ENCODE measurements at regions not wholly inside any gene's neighbourhood (a gene's known extent, or its start where the extent isn't known, plus 50 kb on each side); places are given as distances from the start of the nearest gene placed in this dataset.
"Not testable (repeated sequence)": the region's sequence is repeated elsewhere in the genome, so short reads cannot be mapped to it uniquely, and the experiment has no call there.

DNA sequence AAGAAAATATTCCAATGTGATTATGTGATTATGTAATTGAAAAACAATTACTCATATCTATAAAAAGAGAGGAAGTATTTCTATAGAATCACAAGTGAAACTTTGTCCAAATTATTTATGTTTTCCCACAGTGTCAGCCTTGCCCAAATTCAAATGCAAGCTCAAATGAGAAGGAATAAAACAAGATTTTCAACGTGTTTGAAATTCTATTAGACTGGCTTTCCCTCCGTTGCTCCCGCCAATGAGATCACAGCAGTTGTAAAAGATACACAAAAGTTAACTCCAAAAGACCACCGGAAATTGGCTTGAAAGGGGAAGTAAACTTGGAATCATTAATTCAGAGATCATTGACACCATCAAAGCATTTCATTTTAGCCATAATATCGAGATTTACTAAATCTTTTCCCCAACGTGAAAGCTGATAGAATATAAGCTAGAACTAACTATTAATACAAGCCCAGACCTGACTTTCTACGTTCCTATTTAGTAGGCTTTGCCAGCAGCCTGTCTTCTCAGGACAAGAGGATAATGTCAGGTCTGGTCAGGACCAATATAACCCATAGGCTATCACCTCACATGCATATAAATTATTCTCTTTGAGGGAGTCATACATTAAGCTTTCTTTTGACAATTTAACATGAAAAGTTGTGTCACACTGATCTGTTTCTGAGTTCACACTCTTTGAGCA is 222.6 kb upstream of the CHAC2 start:
- ATAC-seq: no peak

DNA sequence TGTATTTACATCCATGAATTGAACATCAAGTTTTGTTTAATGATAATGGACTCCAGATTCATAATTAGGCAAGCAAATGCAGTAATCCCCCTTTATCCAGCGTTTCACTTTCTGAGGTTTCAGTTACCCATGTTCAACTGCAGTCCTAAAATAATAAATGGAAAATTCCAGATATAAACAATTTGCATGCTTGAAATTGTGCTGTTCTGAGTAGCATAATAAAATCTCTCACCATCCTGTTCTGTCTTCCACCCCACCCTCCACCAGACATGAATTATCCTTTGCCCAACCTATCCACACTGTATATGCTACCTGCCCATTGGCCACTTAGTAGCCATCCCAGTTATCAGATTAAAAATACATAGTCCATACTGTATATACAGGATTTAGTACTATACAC is 224.5 kb upstream of the CHAC2 start:
- ATAC-seq: no peak
- no peak for DNase-seq
- intact Hi-C loops (cut with DNase I, micrococcal nuclease): no loop called here

More for the DNA sequence above, 222.6 kb upstream of the CHAC2 start:
- intact Hi-C loops (cut with DNase I, micrococcal nuclease): no loop called here
- DNase-seq: no peak

DNA sequence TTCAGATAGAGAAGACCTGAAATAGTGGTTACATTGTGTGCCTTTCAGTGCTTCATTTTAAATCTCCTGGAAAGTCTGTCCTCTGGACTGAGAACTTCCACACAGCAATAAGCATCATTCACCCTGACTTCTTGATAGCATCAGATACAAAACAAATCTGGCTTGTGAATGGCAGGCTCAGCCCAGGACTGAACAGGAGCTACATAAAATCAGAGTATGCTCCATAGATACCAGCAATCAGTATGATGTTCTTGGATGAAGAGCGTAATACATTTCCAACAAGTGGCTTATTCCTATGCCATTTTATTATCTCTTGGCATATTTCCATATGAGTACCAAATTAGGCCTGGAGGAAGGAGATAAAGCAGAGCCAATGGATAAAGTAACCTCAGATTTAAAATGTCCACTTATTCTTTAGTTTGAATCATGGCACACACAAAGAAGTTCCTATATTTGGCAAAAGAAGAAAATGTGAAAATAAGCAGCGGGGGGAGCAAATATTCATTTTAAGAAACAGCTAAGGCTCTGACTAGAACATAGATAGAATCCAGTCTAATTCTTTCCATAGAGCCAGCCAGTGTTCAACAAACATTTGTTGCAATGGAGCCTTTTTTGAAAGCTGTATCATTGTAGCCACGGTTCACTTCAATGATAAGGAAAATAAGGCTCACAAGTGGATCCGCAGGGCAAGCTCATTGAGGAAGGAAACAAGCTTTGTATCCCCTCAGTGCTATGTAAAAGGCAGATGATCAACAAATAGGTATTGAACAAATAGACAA is 230.8 kb upstream of the CHAC2 start:
- DNase-seq (no peak), ATAC-seq (no peak)
- intact Hi-C loops (cut with DNase I, micrococcal nuclease): no loop called here

DNA sequence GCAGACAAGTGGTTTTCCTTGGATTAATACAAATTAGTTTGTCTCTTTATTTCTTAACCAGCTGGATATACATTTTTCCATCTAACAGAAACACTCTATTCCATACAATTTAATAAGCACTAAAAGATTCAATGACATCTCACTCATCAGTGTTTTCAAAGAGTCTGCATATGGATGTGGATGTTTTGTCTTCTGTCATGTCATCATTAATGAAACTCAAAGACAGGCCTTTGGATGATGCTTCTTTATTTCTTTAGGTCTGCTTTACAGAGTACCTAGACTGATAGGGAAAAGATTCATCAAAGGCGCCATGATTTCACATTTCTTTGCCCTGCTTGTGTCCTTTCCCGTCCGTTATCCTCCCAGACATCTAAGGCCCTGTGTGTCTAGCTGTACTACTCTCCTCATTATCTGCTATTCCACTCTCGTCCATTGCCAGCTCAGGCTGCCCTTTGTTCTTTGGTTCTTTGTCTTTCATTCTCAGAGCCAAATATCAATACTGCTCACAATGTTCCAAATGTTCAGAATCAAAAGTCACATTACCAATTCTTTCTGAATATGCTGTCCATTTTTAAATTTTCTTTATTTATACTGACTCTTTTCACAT is 232.3 kb upstream of the CHAC2 start:
- ATAC-seq (no peak), DNase-seq (no peak)
- intact Hi-C loops (cut with DNase I, micrococcal nuclease): no loop called here

DNA sequence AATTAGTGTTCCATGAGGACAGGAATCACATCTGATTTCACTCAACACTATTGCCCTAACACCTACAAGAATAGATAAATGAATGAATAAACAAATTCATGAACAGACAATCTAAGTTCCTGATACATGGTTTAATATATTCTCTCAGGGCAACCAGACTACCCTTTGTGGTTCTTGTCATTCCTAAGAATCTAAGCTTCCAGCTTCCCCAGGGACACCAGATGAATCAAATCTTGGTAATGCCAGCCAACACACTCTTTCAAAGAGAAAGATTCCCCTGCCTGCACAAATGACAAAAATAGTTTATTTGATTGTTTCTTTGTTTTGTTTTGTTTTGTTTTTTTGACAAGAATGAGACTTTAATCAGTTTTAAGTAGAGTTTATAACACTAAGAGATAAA is 237.5 kb upstream of the CHAC2 start:
- DNase-seq (no peak), ATAC-seq (no peak)
- intact Hi-C loops (cut with DNase I, micrococcal nuclease): no loop called here

DNA sequence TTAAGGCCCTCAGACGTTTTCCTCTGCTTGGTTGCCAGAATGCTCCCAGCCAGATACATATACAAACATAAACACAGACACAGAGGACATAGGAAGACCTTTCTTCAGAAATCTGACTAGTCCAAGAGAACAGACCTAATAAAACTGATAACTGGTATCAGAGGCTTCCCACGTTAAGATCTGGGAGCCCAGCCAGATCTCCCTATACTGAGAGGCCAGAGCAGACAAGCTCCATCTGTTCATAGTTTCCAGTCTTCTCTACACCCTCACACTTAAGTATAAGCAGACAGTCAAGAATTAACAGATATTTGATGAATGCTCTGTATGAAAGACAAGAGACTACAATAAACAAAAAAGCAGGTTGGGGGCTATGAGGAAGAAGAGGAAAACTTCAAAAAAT is 240.5 kb upstream of the CHAC2 start:
- intact Hi-C loops (cut with DNase I, micrococcal nuclease): no loop called here
- DNase-seq: no peak
- no peak for ATAC-seq

DNA sequence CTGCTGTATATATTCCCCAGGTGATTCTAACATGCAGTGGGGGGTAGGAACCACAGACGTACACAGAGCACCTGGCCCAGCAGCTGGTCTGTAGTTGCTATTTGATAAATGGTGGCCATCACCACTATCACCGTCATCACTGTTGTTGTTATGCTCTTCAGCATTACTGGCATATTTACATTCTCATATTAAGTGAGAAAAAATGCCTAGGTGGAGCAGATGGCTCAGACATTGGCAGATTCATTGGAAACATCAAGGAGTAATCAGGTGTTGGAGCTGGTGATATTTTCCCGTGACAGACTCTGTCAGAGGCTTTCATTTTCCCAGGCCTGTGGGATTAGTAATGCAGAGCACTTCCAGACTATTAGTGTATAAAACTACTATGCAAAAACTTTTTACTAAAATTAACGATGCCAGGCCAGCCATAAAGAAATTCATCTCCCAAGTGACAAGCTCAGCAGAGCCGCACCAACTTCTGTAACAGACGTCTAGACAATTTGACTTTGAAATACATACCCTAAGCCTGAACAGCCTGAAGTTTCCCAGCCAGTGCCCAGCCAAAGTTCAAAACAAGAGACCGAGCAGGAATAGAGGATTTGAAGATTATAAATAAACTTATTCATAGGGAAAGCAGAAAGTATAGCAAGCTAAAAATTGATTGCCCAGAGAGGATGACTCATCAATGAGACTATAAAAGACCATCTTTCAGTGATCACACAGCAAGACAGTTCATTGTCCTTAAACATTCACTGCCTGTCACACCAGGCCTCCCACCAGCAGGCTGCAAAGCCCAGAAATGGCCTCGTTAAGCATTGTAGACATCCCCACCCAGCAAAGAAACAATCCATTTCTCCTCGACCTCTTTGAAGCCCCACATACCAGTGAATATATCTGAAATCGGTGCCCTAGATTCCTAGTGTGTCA is 247.4 kb upstream of the CHAC2 start:
- DNase-seq: no peak
- intact Hi-C loops (cut with DNase I, micrococcal nuclease): no loop called here
- ATAC-seq: no peak

DNA sequence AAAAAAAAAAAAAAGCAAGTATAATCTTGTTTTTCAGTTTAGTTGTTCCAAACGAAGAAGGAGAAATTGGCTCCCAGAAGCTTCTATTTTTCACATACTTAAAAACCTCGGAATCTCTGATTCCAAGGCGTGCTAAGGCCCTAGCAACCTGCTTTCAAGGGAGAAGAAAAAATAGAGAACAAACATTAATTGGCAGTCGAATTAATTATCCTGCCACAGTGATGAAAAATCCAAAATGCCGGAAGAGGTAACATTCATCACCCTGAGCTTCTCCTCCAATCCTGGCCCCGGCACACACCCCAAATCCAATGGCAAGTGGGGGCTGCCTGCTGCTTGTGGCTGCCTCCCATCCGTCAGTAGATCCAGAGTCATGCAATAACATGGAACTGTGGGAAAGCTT is 250.2 kb upstream of the CHAC2 start:
- no peak for DNase-seq
- intact Hi-C loops (cut with DNase I, micrococcal nuclease): no loop called here
- ATAC-seq: no peak

DNA sequence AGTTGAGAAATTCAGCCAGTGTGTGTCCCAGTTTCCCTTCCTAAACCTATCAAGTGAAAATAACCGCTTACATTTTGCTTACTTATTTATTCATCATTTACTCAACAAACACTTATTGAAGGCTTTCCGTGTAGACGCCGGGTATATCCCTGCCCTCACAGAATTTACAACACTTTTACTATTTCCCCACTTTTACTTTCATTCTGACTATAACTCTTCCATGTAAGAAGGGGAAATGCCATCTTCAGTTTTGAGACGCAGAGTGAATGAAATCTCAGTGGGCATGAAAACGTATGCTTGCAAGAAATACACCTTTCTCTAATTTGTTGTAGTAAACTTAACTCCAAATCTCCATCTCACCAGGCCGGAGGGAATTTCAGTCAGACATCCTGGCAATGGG is 251.0 kb upstream of the CHAC2 start:
- DNase-seq (no peak), ATAC-seq (no peak)
- intact Hi-C loops (cut with DNase I, micrococcal nuclease): no loop called here

DNA sequence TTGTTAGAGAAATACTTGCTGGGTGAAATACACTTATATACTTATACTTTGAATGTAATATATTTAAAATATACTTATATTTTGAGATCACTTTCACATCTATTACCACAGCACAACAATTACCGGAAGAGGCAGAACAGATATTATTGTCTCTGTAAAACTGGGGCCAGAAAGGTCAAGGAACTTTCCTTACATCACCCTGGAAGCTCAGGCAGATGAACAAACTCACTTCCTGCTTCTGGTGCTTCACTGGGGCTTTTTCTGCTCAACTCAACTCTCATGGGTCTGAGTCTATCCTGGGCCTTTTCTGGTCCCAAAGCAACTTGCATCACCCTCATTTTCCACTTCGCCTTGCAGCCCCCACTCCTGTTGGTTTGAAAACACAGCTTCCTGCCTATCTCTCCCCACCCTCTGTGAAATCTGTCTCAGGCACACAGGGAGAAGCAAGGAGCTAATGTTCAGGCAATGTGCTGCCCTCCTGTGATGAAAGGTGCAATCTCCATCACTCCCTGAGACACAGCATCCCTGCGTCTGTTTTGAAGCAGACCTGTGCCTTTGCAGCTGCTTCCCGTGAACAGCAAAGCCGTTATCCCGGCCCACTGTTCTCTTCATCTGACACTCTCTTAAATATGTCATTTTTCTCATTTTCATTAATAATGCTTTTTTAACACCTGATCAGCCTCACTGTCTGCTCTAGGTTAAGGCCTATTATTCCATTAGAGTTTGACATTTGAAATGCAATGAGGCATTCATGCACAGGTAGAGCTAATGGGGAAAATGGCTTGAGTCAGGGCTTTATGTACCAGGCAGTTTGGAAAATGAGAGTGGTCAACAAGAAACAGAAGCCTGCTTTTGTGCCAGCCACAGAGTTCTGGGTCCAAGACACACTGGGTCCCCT is 251.9 kb upstream of the CHAC2 start:
- intact Hi-C loops (cut with DNase I, micrococcal nuclease): no loop called here
- DNase-seq (no peak), ATAC-seq (no peak)

DNA sequence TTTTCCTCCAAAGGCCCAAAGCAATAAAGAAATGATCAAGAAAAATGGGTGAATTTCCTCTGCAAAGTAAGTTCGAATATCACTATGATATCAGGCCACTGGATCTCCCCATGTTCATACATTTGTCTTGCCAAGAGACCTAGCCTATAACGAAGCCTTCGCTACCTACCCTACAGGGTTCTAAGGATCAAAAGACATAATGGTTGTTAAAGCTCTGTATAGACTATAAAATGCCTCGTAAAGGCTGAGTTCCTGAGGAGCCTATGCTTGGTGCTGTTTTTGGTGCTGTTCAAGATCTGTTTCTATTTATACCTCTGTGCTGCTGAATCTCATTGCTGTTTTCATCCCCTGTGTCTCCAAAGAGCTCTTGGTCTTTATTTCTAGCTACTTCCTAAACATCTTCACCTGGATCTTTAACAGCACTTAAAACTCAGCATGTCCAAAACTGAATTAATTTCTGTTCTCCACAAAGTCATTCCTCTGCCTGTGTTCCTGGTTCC is 254.4 kb upstream of the CHAC2 start:
- ATAC-seq (peak; percentile 73), DNase-seq (no peak)
- intact Hi-C loops (cut with DNase I, micrococcal nuclease): no loop called here

DNA sequence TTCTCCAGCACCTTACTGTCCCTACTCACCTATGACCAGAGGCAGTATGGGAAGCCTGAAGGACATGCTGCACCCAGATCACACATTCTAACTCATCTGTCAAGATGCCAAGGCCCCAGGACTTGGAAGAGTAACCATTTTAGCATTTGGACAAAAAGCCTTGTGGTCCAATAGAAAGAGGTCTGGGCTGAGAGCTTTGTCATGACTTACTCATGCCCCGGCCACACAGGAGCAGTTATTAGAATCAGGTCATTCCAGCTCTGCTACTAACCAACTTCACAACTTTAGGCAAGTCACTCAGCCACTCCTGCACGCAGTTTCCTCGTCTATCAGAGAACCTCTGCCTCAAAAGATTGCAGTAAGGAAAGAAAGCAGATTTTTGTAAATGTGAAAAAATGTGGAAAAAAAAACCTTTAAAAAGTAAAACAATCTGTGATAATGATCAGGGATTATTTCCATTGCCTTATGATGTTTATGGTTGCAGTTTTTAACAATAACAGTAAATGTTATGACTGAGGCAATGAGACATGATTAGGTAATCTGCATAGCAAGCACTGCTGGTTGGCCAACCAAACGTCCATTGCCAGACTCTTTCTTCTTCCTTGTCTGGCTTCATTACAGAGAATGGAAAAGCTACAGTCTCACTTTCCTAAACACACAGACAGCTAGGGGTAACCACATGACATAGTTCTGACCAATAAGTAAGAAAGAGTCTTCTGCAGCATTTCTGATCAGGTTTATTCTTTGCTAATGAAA is 255.4 kb upstream of the CHAC2 start:
- ATAC-seq: no peak
- intact Hi-C loops (cut with DNase I, micrococcal nuclease): no loop called here
- no peak for DNase-seq

DNA sequence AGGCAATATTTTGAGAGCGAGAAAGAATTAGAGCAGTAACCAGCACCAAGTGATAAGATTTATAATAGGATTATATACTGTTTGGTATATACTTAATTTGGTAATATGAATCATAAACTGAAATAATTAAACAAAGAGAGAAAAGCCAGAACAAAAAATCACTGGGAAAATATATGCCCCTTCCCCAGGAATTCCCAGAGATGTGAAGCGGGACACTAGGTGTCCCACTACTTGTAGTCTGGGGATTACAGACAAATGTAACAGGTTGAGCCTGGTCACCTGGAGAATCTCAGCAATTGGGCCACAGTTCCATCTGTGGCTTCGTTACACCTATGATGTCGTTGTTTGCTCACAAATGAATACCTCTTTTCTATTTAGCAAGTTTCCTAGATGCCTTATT is 256.1 kb upstream of the CHAC2 start:
- intact Hi-C loops (cut with DNase I, micrococcal nuclease): no loop called here
- DNase-seq: no peak
- ATAC-seq: no peak

DNA sequence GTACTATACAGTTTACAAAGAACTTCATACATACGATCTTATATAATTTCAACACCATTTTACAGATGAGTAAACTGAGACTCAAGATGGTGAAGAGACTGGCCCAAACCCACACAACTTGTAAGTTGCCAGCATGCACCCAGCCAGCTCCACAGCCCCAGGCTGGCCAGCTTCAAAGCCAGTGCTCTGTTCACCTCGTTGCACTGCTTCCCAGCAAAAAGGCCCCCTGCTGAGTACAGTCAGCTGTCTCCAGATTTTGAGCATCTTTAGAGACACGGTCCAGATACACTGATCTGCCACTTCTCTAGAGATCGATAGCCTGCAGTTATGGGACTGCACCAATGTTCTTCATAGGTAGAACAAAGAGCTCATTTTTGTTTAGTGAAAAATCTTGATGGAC is 257.2 kb upstream of the CHAC2 start:
- intact Hi-C loops (cut with DNase I, micrococcal nuclease): no loop called here
- no peak for ATAC-seq
- no peak for DNase-seq

DNA sequence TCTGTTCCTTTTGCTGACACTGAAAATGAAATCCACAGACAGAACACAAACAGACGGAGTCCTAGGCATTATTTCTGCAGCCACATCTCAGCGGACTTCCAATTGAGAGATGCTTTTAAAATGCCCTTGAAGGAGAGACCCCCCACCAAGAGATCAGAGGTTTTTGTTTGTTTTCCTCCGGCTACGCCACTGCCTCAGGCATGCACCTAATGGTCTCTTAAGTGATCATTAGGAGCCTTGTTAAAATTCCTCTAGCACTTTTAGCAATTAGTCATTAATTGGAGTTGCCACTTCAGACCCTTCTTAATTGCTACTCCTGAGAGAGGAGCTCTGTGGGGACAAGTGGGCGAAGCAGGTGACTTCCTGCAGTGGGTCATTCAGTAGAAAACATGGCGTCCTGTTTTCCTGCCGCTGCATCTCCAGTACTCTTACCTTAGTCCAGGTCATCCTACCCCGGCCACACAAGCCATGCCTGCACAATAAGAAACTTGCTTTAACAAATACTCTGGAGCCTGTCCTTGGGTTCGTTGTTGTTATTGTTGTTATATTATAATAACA is 257.7 kb upstream of the CHAC2 start:
- DNase-seq (no peak), ATAC-seq (no peak)
- intact Hi-C loops (cut with DNase I, micrococcal nuclease): no loop called here

DNA sequence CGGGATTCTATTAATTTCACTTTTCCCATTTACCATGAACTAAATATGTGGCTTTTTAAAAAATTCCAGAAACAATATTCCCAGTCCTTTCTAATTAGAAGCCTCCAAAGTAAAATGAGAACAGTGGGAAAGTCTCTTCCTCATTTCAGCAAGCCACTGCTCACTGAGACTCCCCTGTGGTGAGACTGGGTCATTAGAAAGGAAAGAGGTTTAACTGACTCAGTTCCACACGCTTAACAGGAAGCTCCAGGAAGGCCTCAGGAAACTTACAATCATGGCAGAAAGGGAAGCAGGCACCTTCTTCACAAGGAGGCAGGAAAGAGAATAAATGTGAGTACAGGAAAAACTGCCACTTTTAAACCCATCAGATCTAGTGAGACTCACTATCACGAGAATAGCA is 258.9 kb upstream of the CHAC2 start:
- ATAC-seq (no peak), DNase-seq (no peak)
- intact Hi-C loops (cut with DNase I, micrococcal nuclease): no loop called here

DNA sequence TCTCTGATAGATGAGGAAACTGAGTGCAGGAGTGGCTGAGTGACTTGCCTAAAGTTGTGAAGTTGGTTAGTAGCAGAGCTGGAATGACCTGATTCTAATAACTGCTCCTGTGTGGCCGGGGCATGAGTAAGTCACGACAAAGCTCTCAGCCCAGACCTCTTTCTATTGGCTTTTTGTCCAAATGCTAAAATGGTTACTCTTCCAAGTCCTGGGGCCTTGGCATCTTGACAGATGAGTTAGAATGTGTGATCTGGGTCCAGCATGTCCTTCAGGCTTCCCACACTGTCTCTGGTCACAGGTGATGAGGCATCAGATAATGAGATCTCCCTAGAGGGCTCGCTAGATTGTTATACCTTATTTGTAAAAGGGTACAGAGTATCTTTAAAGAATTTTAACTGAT is 260.5 kb upstream of the CHAC2 start:
- intact Hi-C loops (cut with DNase I, micrococcal nuclease); ATAC-seq: not testable (repeated sequence)

More for the DNA sequence above, 260.5 kb upstream of the CHAC2 start:
- not testable (repeated sequence) for DNase-seq

All from left colon (tissue), 2 donors.